GM23338 (cell line): ENCODE measurements at regions not wholly inside any gene's neighbourhood (a gene's known extent, or its start where the extent isn't known, plus 50 kb on each side); places are given as distances from the start of the nearest gene placed in this dataset.

Experiments used
- ATAC-seq: fragments of 200-7000 bp; cut with Tn5 transposase; 3 replicates; pipeline ENCODE4 v1.9.1; 2020
- DNase-seq: peaks from one replicate; pipeline ENCODE4 v3.0.0-alpha.2; 2015; ENCODE audit warnings: low spot score
- H2AFZ ChIP-seq: fragments of 200-600 bp; sonication (generic); 2 replicates; pipeline ENCODE4 v1.8.0; 2016; ENCODE audit warnings: antibody characterized with exemption, mild to moderate bottlenecking, moderate library complexity
- H3F3A ChIP-seq: fragments of 200-600 bp; sonication (generic); replicated peaks from 2 replicates; pipeline ENCODE4 v1.8.0; 2017; ENCODE audit warnings: antibody characterized with exemption, mixed run types, low read depth
- H3K27ac ChIP-seq: fragments of 200-600 bp; sonication (generic); 2 replicates; pipeline ENCODE4 v1.6.1; 2016; ENCODE audit warnings: low read depth
- H3K27me3 ChIP-seq: fragments of 200-600 bp; sonication (generic); 2 replicates; pipeline ENCODE4 v1.8.0; 2016; ENCODE audit warnings: mild to moderate bottlenecking, mixed run types, moderate library complexity; ENCODE audit not compliant: insufficient read depth
- H3K36me3 ChIP-seq: fragments of 200-600 bp; sonication (generic); 2 replicates; pipeline ENCODE4 v1.8.0; 2016; ENCODE audit warnings: mild to moderate bottlenecking; ENCODE audit not compliant: insufficient read depth
- H3K4me1 ChIP-seq: fragments of 200-600 bp; sonication (generic); 2 replicates; pipeline ENCODE4 v1.8.0; 2016; ENCODE audit warnings: mild to moderate bottlenecking, moderate library complexity; ENCODE audit not compliant: insufficient read depth
- H3K4me2 ChIP-seq: fragments of 200-600 bp; sonication (generic); 2 replicates; pipeline ENCODE4 v1.7.1; 2017; ENCODE audit warnings: mixed run types
- H3K4me3 ChIP-seq: fragments of 200-600 bp; sonication (generic); 2 replicates; pipeline ENCODE4 v1.6.1; 2016; ENCODE audit warnings: mixed run types
- H3K79me2 ChIP-seq: fragments of 200-600 bp; sonication (generic); replicated peaks from 2 replicates; pipeline ENCODE4 v1.8.0; 2017; ENCODE audit warnings: mild to moderate bottlenecking; ENCODE audit not compliant: insufficient read depth
- H3K9me2 ChIP-seq: fragments of 200-600 bp; sonication (generic); 2 replicates; pipeline ENCODE4 v1.8.0; 2017; ENCODE audit not compliant: insufficient read depth
- H4K20me1 ChIP-seq: fragments of 200-600 bp; sonication (generic); replicated peaks from 2 replicates; pipeline ENCODE4 v1.8.0; 2017; ENCODE audit warnings: mild to moderate bottlenecking; ENCODE audit not compliant: insufficient read depth
- H3K27ac Mint-ChIP-seq: 2 replicates; pipeline ENCODE4 v1.8.0; 2020; ENCODE audit warnings: inconsistent platforms, mild to moderate bottlenecking, moderate library complexity, mixed read lengths
- H3K27me3 Mint-ChIP-seq: 3 replicates; pipeline ENCODE4 v1.8.0; 2022; ENCODE audit warnings: low read depth, mild to moderate bottlenecking, moderate library complexity, mixed read lengths, inconsistent platforms; ENCODE audit not compliant: insufficient read depth, poor library complexity
- H3K36me3 Mint-ChIP-seq: 3 replicates; pipeline ENCODE4 v1.8.0; 2021; ENCODE audit warnings: low read depth, mild to moderate bottlenecking, inconsistent platforms, moderate library complexity, mixed read lengths
- H3K4me1 Mint-ChIP-seq: 3 replicates; pipeline ENCODE4 v1.8.0; 2020; ENCODE audit warnings: mild to moderate bottlenecking, inconsistent platforms, mixed read lengths
- H3K4me3 Mint-ChIP-seq: 3 replicates; pipeline ENCODE4 v1.8.0; 2021; ENCODE audit warnings: moderate library complexity, mild to moderate bottlenecking, inconsistent platforms, mixed read lengths
- H3K9me3 Mint-ChIP-seq: 3 replicates; pipeline ENCODE4 v1.8.0; 2020; ENCODE audit warnings: moderate library complexity, mild to moderate bottlenecking, inconsistent platforms, mixed read lengths
- CREB1 ChIP-seq: fragments of 250-450 bp; sonication (Bioruptor Pico); IDR thresholded peaks from 2 replicates; pipeline ENCODE4 v1.5.0; 2020; ENCODE audit warnings: low read depth, mild to moderate bottlenecking, moderate library complexity
- EZH2 ChIP-seq: fragments of 200-600 bp; sonication (generic); IDR thresholded peaks from one replicate; pipeline ENCODE4 v1.8.0; 2017; ENCODE audit warnings: antibody characterized with exemption, mild to moderate bottlenecking, low read depth; ENCODE audit not compliant: unreplicated experiment
- EZH2phosphoT487 ChIP-seq: fragments of 200-600 bp; sonication (generic); IDR thresholded peaks from one replicate; pipeline ENCODE4 v1.8.1; 2018; ENCODE audit warnings: antibody characterized with exemption; ENCODE audit not compliant: unreplicated experiment
- JUNB ChIP-seq: IDR thresholded peaks from one replicate; pipeline ENCODE4 v1.6.1; 2016; ENCODE audit warnings: antibody characterized with exemption; ENCODE audit not compliant: unreplicated experiment
- POLR2AphosphoS5 ChIP-seq: IDR thresholded peaks from 2 replicates; pipeline ENCODE4 v1.6.1; 2016; ENCODE audit warnings: antibody characterized with exemption, low read depth
- ZNF114 ChIP-seq: fragments of 250-450 bp; sonication (Bioruptor Pico); IDR thresholded peaks from 2 replicates; pipeline ENCODE4 v1.5.0; 2020; ENCODE audit warnings: mild to moderate bottlenecking, moderate library complexity
- ZNF462 ChIP-seq: fragments of 250-450 bp; sonication (Bioruptor Pico); IDR thresholded peaks from 2 replicates; pipeline ENCODE4 v1.5.0; 2020; ENCODE audit warnings: mild to moderate bottlenecking, moderate library complexity
- TF ChIP-seq, protein P1 (sequence below), 2 experiments: fragments of 200-600 bp in 1 of 2; sonication (generic) in 1 of 2; conservative IDR thresholded peaks; 2 replicates each; pipeline versions ENCODE4 v1.5.1 to v1.6.1; 2016 to 2017; ENCODE audit warnings: antibody characterized with exemption in 2 of 2, low read depth in 2 of 2, mild to moderate bottlenecking in 2 of 2, moderate library complexity in 1 of 2
- TF ChIP-seq, protein P2 (sequence below): IDR thresholded peaks from one replicate; pipeline ENCODE4 v1.6.1; 2018; ENCODE audit warnings: antibody characterized with exemption; ENCODE audit not compliant: unreplicated experiment
- TF ChIP-seq, protein P3 (sequence below): IDR thresholded peaks from 2 replicates; pipeline ENCODE4 v1.6.1; 2016; ENCODE audit warnings: antibody characterized with exemption

DNA sequence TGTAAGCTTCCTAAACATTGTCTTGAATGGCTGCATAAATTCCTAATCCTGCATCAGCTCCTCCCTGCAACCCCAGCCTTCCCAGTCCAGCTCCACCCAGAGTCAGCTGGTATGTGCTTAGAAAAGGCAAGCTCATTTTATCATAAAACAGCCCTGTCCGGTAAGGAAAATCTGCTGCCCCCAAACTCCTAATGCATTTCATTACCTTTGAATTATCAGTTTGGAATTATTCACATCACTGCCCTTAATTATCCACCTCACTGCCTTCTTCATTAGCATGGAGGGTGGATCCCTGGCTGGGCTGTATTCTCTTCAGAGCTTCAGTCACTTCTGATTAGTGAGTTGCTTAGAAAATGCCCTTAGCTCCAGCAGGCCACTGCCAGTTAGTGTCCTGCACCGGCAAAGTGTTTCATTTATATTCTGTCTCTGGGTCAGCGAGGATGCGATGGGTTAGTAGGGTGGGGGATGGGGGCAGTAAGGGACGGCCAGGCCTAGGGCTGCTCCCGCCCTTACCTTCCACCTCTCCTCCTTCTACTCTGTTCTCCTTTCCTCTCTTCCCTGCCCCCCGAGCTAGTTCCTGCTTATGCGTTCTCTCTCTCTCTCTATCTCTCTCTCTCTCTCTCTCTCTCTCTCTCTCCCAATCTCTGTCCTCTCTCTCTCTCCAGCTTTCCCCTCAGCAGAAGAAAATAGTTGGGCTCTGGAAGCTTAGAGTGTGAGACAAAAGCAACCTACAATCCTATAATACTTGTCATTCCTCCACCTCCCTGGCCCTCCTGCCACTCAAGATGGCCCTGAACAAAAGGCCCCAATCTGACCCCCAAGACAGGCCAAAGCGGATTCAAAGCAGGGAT lies 174.8 kb upstream of the KLF3 start (continued):
- TF ChIP-seq EZH2phosphoT487 (no peak), CREB1 (no peak)

DNA sequence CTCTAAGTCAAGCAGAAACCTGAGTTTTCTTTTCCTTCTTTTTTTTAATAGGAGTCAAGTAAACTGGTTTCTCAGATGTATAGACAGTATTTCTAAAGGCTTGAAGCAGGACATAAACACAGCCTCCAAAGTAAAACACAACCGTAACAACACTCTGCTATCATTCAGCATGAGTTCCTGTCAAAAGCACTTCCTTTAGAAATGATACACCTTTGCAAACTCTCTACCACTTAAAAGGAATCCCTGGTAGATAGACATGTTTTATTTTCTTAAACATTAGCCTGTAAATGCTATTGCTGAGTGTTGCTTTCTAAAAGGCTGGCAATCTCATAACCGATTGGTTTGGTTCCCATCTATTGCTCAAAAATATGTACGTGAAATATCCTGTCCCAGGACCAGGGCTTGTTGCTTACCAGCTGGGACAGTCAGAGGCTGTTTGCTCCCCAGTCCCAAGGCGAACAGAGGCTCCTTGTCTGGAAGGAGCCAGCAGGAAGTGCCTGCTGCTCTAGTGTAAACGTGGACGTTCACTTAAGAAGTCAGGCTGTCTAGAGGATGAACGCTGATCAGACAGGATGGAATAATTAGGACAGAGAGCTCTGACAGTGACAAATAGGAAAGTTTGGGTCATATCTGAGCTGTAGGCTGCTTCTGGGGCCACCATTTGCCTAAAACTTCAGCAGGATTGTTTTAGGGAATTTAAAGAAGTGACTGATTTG lies 173.9 kb upstream of the KLF3 start:
- Histone ChIP-seq H3K4me1 (peaks cover 19% of the 10 kb centered on the region), H3K27me3 (no peaks in the 10 kb centered on the region), H3K27ac (0 out of 2 replicates have a peak overlapping the region, but pooled peaks have one; percentile 84), H3K79me2 (no peaks in the 10 kb centered on the region), H3K4me2 (peak overlapping the region; percentile 71), H2AFZ (peak overlapping the region; percentile 64; the same call in 1 of the 2 replicates), H3K9me2 (no peaks in the 10 kb centered on the region), H3F3A (no peaks in the 10 kb centered on the region), H4K20me1 (no peaks in the 10 kb centered on the region), H3K4me3 (no peak overlapping the region), H3K36me3 (no peaks in the 10 kb centered on the region)
- Mint-ChIP-seq H3K27ac (peak overlapping the region; percentile 92), H3K4me1 (peaks cover 37% of the 10 kb centered on the region), H3K27me3 (peaks cover 1% of the 10 kb centered on the region), H3K36me3 (no peaks in the 10 kb centered on the region), H3K9me3 (no peaks in the 10 kb centered on the region; the same call in 2 of the 3 replicates), H3K4me3 (peak overlapping the region; percentile 44; the same call in 2 of the 3 replicates)
- DNase-seq = peak; percentile 19
- ATAC-seq = peak; percentile 17
- TF ChIP-seq, protein P1, sequence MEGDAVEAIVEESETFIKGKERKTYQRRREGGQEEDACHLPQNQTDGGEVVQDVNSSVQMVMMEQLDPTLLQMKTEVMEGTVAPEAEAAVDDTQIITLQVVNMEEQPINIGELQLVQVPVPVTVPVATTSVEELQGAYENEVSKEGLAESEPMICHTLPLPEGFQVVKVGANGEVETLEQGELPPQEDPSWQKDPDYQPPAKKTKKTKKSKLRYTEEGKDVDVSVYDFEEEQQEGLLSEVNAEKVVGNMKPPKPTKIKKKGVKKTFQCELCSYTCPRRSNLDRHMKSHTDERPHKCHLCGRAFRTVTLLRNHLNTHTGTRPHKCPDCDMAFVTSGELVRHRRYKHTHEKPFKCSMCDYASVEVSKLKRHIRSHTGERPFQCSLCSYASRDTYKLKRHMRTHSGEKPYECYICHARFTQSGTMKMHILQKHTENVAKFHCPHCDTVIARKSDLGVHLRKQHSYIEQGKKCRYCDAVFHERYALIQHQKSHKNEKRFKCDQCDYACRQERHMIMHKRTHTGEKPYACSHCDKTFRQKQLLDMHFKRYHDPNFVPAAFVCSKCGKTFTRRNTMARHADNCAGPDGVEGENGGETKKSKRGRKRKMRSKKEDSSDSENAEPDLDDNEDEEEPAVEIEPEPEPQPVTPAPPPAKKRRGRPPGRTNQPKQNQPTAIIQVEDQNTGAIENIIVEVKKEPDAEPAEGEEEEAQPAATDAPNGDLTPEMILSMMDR (conservative IDR thresholded peaks at IDR 0.05; ENCODE audit: low read depth in 2 of 2) = no peak
- TF ChIP-seq CREB1 (no peak), EZH2 (no peak), ZNF114 (CRISPR knock-in tag) (no peak), EZH2phosphoT487 (no peak), POLR2AphosphoS5 (no peak), ZNF462 (CRISPR knock-in tag) (no peak), JUNB (no peak)
- TF ChIP-seq, protein P2, sequence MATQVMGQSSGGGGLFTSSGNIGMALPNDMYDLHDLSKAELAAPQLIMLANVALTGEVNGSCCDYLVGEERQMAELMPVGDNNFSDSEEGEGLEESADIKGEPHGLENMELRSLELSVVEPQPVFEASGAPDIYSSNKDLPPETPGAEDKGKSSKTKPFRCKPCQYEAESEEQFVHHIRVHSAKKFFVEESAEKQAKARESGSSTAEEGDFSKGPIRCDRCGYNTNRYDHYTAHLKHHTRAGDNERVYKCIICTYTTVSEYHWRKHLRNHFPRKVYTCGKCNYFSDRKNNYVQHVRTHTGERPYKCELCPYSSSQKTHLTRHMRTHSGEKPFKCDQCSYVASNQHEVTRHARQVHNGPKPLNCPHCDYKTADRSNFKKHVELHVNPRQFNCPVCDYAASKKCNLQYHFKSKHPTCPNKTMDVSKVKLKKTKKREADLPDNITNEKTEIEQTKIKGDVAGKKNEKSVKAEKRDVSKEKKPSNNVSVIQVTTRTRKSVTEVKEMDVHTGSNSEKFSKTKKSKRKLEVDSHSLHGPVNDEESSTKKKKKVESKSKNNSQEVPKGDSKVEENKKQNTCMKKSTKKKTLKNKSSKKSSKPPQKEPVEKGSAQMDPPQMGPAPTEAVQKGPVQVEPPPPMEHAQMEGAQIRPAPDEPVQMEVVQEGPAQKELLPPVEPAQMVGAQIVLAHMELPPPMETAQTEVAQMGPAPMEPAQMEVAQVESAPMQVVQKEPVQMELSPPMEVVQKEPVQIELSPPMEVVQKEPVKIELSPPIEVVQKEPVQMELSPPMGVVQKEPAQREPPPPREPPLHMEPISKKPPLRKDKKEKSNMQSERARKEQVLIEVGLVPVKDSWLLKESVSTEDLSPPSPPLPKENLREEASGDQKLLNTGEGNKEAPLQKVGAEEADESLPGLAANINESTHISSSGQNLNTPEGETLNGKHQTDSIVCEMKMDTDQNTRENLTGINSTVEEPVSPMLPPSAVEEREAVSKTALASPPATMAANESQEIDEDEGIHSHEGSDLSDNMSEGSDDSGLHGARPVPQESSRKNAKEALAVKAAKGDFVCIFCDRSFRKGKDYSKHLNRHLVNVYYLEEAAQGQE = no peak
- TF ChIP-seq, protein P3, sequence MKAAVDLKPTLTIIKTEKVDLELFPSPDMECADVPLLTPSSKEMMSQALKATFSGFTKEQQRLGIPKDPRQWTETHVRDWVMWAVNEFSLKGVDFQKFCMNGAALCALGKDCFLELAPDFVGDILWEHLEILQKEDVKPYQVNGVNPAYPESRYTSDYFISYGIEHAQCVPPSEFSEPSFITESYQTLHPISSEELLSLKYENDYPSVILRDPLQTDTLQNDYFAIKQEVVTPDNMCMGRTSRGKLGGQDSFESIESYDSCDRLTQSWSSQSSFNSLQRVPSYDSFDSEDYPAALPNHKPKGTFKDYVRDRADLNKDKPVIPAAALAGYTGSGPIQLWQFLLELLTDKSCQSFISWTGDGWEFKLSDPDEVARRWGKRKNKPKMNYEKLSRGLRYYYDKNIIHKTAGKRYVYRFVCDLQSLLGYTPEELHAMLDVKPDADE = no peak
